Stimulated activated CD4-positive, alpha-beta T cell treated with anti-CD3 and anti-CD28 coated beads, Interleukin-15, amount 100 ng/mL, for 24 hours (primary cell): ENCODE measurements at regions not wholly inside any gene's neighbourhood (a gene's known extent, or its start where the extent isn't known, plus 50 kb on each side); places are given as distances from the start of the nearest gene placed in this dataset.
"Not testable (repeated sequence)": the region's sequence is repeated elsewhere in the genome, so short reads cannot be mapped to it uniquely, and the experiment has no call there.

Source experiments
- DNase-seq: peaks from one replicate; pipeline ENCODE4 v3.0.0-alpha.2; 2020

GRCh38 chr9:85487872-85488271 lies 253.9 kb downstream of the AGTPBP1 start:
- no peak for DNase-seq

- DNase-seq, result no peak
These were observed 257.5 kb downstream of the AGTPBP1 start for GRCh38 chr9:85484235-85484634.

- DNase-seq, result no peak
These were observed 258.5 kb downstream of the AGTPBP1 start for GRCh38 chr9:85483208-85483607.

- no peak for DNase-seq
These were observed 262.4 kb downstream of the AGTPBP1 start for GRCh38 chr9:85479305-85479704.

- no peak for DNase-seq
These were observed 262.9 kb downstream of the AGTPBP1 start for GRCh38 chr9:85478847-85479246.

- DNase-seq, result not testable (repeated sequence)
These were observed 266.9 kb downstream of the AGTPBP1 start for GRCh38 chr9:85474896-85475295.

GRCh38 chr9:85471791-85472190 lies 270.0 kb downstream of the AGTPBP1 start:
- DNase-seq, result no peak

- no peak for DNase-seq
These were observed 272.7 kb downstream of the AGTPBP1 start for GRCh38 chr9:85469041-85469440.

- no peak for DNase-seq
These were observed 274.9 kb downstream of the AGTPBP1 start for GRCh38 chr9:85466834-85467233.

GRCh38 chr9:85458114-85458864 lies 283.5 kb downstream of the AGTPBP1 start:
- DNase-seq, result not testable (repeated sequence)

GRCh38 chr9:85453850-85454249 lies 287.9 kb downstream of the AGTPBP1 start:
- no peak for DNase-seq

GRCh38 chr9:85452841-85453240 lies 288.9 kb downstream of the AGTPBP1 start:
- DNase-seq, result no peak

GRCh38 chr9:85451680-85452079 lies 290.1 kb downstream of the AGTPBP1 start:
- no peak for DNase-seq

- no peak for DNase-seq
These were observed 295.9 kb downstream of the AGTPBP1 start for GRCh38 chr9:85445887-85446286.

GRCh38 chr9:85444243-85444642 lies 297.5 kb downstream of the AGTPBP1 start:
- DNase-seq, result no peak

GRCh38 chr9:85443190-85443598 lies 298.6 kb downstream of the AGTPBP1 start:
- no peak for DNase-seq

GRCh38 chr9:85439791-85440190 lies 302.0 kb downstream of the AGTPBP1 start:
- DNase-seq, result no peak

- DNase-seq, result not testable (repeated sequence)
These were observed 307.8 kb downstream of the AGTPBP1 start for GRCh38 chr9:85433956-85434355.

- DNase-seq, result not testable (repeated sequence)
These were observed 308.2 kb downstream of the AGTPBP1 start for GRCh38 chr9:85433551-85433950.

- DNase-seq, result no peak
These were observed 308.7 kb downstream of the AGTPBP1 start for GRCh38 chr9:85433046-85433445.

- no peak for DNase-seq
These were observed 309.2 kb downstream of the AGTPBP1 start for GRCh38 chr9:85432599-85432998.

- DNase-seq, result no peak
These were observed 310.2 kb downstream of the AGTPBP1 start for GRCh38 chr9:85431339-85432102.

- no peak for DNase-seq
These were observed 311.0 kb downstream of the AGTPBP1 start for GRCh38 chr9:85430659-85431338.

- no peak for DNase-seq
These were observed 313.5 kb downstream of the AGTPBP1 start for GRCh38 chr9:85428230-85428629.
